NCI-H748 treated with DMSO at 0.1 percent for 48 hours (cell line): ENCODE measurements at regions not wholly inside any gene's neighbourhood (a gene's known extent, or its start where the extent isn't known, plus 50 kb on each side); places are given as distances from the start of the nearest gene placed in this dataset.
"Not testable (repeated sequence)": the region's sequence is repeated elsewhere in the genome, so short reads cannot be mapped to it uniquely, and the experiment has no call there.

ENCODE experiments used
- DNase-seq: peaks from one replicate; lab custom pipeline; 2025; lab: John Stamatoyannopoulos, UW

- no peak for DNase-seq
Measured at GRCh38 chr9:11506980-11507379, 894.2 kb upstream of the PTPRD start.

GRCh38 chr9:11537566-11537965, 924.8 kb upstream of the PTPRD start:
- DNase-seq: no peak

GRCh38 chr9:11542781-11543180, 930.0 kb upstream of the PTPRD start:
- DNase-seq: no peak

GRCh38 chr9:11546231-11546630, 933.4 kb upstream of the PTPRD start:
- DNase-seq: no peak

- DNase-seq: no peak
Measured at GRCh38 chr9:11549311-11549794, 936.6 kb upstream of the PTPRD start.

GRCh38 chr9:11551106-11551505, 938.3 kb upstream of the PTPRD start:
- no peak for DNase-seq

- no peak for DNase-seq
Measured at GRCh38 chr9:11558043-11558442, 945.2 kb upstream of the PTPRD start.

GRCh38 chr9:11559001-11559776, 946.4 kb upstream of the PTPRD start:
- DNase-seq: no peak

GRCh38 chr9:11577522-11577921, 964.7 kb upstream of the PTPRD start:
- peak; percentile 32 for DNase-seq

DNA sequence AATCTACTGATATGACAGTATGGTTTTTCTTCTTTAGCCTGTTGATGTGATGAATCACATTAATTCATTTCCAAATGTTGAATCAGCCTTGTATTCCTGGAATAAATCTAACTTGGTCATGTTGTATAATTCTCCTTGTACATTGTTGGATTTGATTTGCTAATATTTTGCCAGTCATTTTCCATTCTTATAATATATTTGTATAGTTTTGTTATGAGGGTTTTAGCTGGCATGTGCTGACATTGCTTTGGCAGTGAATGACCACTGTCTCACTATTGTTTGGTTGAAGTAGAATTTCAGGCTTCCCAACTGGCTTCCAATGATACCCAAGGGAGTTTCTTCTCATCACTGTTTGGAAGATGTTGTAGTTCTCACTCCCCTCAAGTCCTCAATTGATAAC, 983.0 kb upstream of the PTPRD start:
- DNase-seq: no peak

GRCh38 chr9:11618241-11618805, 1005.5 kb upstream of the PTPRD start:
- DNase-seq: no peak

GRCh38 chr9:11632691-11633090, 1019.9 kb upstream of the PTPRD start:
- no peak for DNase-seq

DNA sequence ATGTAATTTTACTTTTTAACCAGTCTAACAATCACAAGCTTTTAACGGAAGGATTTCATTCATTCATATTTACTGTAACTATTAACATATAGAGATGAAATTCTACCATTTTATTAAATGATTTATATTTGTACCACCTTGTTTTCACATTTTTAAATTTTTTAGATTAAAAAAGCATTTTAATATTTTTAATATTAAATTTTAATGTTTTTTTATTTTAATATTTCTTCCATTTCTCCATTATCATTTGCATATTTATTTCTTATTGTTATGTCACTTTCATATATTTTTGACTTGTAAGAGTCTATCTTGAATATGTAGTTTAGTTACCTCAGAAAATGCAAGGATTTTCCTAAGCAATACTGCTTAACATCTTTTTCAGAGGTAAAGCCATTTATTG, 1034.0 kb upstream of the PTPRD start:
- DNase-seq: no peak

GRCh38 chr9:11653867-11654266, 1039.3 kb upstream of the TYRP1 start:
- no peak for DNase-seq

- DNase-seq: no peak
Measured at GRCh38 chr9:11663913-11664312, 1029.3 kb upstream of the TYRP1 start.

DNA sequence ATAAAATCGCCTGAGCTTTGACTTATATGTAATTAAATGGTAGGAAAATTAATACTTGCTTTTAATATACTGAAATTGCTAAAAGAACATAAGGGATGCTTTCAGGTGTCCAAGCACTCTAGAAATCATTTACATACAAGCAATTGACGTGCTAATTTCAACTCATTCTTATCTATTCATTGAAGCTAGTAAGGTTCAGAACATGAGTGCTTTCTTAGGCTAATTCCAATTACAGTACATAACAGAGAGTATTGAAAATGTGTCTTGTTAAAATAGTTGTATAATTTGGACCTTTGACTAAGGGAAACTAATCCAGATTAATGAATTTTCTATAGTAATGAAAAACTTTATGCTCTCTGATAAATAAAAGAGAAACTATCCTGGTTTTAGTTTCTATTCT, 1016.4 kb upstream of the TYRP1 start:
- no peak for DNase-seq

GRCh38 chr9:11686733-11687132, 1006.5 kb upstream of the TYRP1 start:
- no peak for DNase-seq

DNA sequence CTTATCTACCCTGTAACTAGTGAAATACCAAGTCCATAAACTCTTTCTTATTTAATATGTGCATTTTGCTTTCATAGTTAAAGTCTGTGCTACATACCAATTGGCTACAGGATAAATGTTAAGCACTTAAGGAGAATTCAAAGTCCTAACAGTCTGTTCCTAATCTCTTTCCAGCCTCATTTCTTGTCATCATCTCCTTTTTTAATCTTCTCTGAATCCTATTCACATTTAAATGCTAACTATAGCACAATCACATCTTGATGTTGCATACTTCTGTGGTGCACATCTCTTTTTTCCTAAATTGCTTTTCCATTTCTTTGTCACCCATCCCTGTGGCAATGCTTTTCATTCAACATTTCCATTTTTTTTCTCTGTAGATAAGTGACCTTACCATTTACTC, 996.1 kb upstream of the TYRP1 start:
- no peak for DNase-seq

DNA sequence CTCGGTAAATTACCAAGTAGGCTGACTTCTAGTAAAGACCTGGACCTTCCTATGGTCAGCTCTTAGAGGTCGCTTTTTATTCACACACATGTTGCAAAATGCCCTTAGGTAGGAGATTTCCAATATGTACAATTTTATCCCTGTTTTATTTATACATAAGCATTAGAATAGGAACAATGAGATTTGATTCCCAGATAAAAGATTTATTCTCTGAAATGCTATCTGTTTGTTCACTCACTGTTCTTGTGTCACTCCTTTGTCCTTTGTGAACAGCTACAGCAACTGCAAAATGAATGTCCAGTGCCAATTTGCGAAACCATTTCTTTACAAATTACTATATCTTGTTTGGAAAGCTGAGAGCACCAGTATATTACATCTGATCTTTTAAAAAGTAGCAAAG, 991.5 kb upstream of the TYRP1 start:
- DNase-seq: no peak

GRCh38 chr9:11702548-11702947, 990.6 kb upstream of the TYRP1 start:
- peak; percentile 56 for DNase-seq

GRCh38 chr9:11704198-11704597, 989.0 kb upstream of the TYRP1 start:
- not testable (repeated sequence) for DNase-seq

GRCh38 chr9:11708899-11709298, 984.3 kb upstream of the TYRP1 start:
- no peak for DNase-seq

GRCh38 chr9:11709567-11709966, 983.6 kb upstream of the TYRP1 start:
- no peak for DNase-seq

- DNase-seq: no peak
Measured at GRCh38 chr9:11713077-11713476, 980.1 kb upstream of the TYRP1 start.
